HG03108 (cell line): ENCODE measurements at regions not wholly inside any gene's neighbourhood (a gene's known extent, or its start where the extent isn't known, plus 50 kb on each side); places are given as distances from the start of the nearest gene placed in this dataset.
"Not testable (repeated sequence)": the region's sequence is repeated elsewhere in the genome, so short reads cannot be mapped to it uniquely, and the experiment has no call there.

ENCODE experiments used
- ATAC-seq: cut with Tn5 transposase; IDR thresholded peaks from one replicate; pipeline ENCODE4 v1.9.1; 2021; ENCODE audit warnings: moderate library complexity; ENCODE audit not compliant: unreplicated experiment

GRCh38 chr9:2277644-2278043 is 262.5 kb downstream of the SMARCA2 start:
- ATAC-seq: not testable (repeated sequence)

DNA sequence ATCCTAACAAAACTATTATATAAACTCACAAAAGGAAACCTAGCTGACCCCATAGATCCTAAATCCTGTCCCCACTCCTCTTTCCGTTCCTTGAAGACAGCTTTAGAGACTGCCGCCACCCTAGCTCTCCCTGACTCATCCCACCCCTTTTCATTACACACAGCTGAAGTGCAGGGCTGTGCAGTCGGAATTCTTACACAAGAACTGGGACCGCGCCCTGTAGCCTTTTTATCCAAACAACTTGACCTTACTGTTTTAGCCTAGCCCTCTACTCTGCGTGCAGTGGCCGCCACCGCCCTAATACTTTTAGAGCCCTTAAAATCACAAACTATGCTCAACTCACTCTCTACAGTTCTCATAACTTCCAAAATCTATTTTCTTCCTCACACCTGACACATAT is 264.0 kb downstream of the SMARCA2 start:
- ATAC-seq: not testable (repeated sequence)

- ATAC-seq: no peak
Observed at GRCh38 chr9:2281031-2281802, 266.1 kb downstream of the SMARCA2 start.

DNA sequence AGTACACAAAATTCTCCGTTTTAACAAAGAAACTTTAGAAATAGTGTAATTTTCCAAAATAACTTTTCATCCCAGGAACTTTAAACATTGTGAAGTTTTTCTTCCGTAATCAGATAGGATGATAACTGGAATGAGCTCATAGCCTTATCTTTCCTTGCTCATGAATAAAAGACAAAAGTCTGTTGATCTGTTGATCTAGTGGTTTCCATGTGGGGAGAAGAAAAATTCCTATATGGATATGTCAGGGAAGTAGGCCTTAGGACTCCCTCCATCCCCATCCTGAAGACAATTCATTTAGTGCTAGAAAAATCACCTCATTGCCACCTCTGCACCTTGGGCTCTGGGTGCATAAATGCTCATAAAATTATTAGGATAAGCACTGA is 266.6 kb downstream of the SMARCA2 start:
- no peak for ATAC-seq

DNA sequence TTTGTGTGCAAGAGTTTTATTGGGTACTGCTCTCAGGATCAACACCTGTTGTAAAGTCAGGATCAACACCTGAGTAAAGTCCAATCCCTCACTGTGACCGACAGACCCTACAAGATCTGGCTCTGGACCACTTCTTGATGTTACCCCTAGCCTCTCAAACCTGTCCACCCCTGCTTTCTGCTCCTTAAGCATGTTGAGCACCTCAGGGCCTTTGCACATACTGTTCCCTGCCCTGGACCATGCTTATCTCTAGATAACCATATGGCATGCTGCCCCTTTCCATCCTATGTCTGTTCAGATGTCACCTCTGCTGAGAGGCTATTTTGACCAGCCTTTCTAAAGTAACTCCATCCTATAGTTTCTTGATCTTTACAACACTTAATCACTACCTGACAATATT is 269.6 kb downstream of the SMARCA2 start:
- no peak for ATAC-seq

- ATAC-seq: no peak
Observed at GRCh38 chr9:2285416-2286332, 270.5 kb downstream of the SMARCA2 start.

GRCh38 chr9:2286333-2286705 is 271.2 kb downstream of the SMARCA2 start:
- no peak for ATAC-seq

DNA sequence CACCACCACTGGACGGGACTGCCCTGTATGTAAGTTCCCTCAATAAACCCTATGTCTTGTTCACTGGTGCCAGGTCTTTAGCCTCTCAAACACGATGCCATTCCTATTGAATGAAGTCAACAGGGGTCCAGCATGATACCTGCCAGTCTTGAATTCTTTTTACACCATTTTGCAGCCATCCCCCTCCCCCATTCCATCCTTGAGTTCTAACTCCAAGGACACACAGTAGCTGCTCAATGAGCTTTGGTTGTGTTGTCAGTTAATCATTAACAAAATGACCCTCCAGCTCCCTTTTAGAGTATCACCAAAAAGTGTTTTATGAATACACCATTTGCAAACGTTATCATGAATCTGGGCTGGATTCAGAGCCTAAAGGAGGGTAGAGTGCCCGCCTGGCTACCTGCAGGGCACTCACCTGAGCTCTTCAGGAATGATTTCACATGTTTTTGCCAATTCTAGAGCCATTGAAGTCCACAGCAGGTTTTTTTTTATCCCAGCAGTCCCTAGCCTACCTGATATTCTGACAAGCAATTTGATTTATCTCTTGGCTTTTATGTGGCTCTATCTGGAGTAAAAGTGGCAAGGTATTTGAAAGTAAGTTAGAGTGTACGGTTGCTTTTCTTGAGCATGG is 271.8 kb downstream of the SMARCA2 start:
- no peak for ATAC-seq

DNA sequence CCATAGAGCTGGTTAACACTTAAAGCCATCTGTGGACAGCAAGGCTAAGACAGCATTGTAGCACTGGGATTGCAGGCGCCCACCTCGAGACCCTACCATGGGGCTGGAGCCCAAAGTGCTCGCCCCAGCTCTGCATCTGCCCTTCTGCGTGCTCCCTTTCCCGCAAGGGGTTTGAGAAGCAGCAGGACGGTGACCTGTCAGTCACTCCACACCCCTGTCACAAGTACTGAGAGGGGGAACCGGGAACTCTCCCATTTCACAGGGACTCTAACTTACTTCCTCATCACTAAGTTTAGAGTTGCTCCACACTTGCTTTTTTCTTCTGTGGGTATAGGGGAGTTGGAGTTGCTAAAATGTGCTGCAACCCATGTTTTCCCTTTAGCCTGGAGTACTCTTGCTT is 273.2 kb downstream of the SMARCA2 start:
- ATAC-seq: no peak

DNA sequence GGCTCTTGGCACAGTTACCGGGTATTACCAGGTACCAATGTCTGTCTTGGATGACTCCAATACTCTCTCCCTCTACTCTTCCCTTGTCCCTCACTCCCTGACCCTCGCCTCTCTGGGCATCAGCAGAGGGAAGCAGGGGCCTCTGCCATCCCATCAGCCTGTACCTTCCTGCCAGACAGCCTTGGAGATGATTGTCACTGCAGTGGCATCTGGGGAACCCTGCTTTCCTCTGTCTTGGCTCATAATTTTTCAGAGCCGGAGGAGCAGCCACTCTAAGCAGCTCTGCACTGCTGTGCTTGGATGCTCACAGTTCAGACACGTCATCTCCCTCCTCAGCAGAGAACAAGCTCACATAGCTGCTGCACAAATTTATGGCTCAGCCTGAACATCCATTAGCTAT is 274.1 kb downstream of the SMARCA2 start:
- no peak for ATAC-seq

- no peak for ATAC-seq
Observed at GRCh38 chr9:2290382-2290781, 275.2 kb downstream of the SMARCA2 start.

DNA sequence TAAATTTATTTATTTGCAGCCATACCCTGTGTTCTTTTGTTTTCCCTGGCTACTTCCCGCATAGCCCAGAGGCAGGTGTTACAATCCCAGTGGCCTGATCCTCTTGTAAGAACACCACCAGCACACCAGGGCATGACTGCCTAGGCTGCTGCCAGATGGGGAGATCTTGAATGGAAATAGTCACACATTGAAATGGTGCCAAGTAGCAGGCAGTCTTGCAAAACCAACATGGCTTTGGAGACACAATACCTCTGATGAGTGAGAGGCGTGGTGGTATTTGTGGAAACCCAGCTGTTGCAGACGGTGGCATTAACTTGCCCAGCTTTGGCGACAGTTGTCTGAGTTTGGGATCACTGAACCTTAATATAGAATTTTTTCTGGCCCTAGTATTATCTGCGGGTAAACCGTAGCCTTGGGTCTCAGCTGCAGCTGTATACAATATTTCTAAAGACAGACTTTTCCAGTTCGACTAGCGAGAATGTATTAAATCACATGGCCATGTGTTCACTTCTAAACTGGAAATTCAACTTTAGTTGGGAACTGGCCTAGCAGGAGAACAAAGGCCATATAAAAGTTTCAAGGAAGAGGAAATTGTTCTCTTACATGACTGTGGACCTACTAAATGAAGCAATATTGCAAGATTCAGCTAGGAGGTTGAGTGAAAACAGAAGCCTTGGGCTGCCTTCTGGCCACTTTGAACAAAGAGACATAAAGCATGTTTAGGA is 277.0 kb downstream of the SMARCA2 start:
- ATAC-seq: no peak

DNA sequence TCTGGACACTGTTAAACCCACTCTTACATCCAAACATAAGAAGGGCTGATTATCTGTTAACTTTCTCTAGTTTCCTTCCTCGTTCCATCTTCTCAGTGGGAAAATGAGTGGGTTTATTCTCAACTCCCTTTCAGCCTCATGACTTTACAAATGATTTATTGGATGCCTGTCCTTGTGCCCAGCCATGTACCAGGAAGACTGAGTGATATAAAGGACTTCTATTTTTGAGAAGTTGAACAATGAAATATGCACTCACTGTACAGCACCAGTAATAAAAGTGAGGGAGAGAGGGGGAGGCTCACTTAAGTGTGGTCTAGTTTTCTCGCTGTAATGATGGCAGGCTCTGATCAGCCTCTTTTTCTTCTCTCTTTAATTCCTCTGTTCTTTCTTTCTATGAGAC is 277.6 kb downstream of the SMARCA2 start:
- no peak for ATAC-seq

DNA sequence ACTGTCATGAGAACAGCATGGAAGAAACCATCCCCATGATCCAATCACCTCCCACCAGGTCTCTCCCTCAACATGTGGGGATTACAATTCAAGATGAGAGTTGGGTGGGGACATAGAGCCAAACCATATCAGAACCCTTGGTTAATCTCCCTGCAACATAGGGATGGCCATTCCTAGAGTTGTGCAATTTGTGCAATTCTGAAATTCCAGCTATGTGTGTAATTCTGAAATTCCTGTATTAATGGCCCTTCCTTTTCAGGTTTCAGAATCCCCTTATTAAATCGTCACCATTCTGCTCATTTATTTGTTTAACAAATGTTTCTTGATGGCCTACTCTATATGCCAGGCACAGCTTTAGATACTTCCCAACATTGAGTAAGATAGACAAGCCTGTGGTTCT is 282.6 kb downstream of the SMARCA2 start:
- no peak for ATAC-seq

DNA sequence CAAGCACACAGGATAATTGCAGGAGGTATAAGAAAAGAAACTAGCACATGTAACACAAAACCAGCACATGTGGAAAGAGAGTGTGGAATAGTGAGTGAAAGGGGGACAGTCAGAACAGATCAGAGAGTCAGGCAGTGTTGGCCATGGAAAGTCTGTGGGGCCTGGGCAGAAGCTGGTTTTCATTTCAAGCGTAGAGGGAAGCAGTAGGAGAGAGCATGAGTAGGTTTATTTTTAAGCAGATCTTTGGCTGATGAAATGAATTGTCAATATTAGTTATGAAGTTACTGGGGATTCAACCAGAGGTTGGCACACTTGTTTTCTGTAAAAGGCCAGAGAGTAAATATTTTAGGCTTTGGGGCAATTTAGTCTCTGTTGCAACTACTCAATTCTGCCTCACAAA is 283.1 kb downstream of the SMARCA2 start:
- ATAC-seq: no peak

DNA sequence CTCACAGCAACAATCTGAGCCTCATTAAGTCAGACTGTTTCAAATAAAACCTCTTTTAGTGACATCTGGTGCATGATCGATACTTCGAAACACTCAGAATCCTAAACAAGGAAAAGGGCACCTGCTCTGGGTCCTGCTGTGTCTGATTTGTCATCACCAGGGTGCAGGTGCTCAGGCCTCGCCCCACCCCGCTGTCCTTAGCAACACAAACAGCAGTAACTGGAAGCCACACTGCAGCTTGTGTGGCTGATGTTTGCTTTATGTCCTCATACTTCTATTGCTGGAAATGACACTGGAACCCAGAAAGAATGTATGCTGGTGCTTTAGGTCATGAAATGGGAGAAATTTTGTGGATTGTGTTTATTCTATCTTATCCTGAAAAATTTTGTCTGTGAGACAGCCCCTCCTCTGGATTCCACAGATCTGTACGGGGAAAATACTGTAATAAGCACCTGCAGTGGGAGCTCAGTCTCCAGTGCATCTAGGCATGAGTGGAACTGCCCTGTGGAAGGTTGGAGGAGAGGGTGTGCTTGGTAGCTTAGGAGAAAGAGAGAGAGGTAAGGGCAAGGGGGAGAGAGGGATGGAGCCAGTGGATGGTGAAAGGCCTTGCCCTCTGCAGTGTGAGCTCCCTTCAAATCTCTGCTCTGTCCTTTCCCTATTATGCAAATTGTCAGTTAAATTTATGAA is 284.2 kb downstream of the SMARCA2 start:
- no peak for ATAC-seq

GRCh38 chr9:2299843-2300205 is 284.7 kb downstream of the SMARCA2 start:
- no peak for ATAC-seq

DNA sequence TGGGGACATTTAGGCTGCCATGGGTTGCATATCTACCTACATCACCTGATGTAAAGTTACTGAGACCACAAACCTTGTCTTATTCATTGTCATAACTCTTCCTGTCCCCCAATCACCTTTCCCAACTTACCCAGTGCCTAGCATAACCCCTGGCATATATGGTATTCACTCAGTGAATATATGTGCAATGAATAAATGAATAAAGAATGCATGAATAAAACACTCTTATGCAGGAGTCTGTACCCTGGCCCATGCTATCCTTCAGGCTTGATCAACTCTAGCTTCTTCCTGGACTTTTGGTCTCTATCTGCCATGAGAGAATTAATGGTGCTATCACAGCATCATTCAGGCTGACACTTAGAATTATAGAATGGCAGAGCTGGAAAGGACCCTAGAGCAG is 285.2 kb downstream of the SMARCA2 start:
- no peak for ATAC-seq

GRCh38 chr9:2302606-2303005 is 287.5 kb downstream of the SMARCA2 start:
- no peak for ATAC-seq

- no peak for ATAC-seq
Observed at GRCh38 chr9:2303056-2303455, 287.9 kb downstream of the SMARCA2 start.

DNA sequence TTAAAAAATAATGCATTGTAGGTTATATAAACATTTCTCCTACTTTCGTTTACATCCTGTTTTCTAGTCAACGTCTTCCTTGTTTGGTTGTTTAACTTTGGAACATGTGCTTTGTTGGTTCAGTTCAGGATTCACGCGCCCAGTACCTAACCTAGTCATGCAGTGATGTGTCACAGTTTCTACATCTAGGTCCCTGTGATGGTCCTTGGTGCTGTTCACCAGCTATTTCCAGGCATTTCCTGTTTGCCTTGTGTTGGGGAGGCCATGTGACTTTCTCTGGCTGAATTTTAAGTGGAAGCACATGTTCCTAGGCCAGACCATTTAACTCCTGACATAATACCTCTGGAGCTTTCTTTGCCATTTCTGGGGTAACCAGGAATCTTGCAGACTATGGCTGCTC is 292.3 kb downstream of the SMARCA2 start:
- no peak for ATAC-seq
